Immature natural killer cell (primary cell): ENCODE measurements at regions not wholly inside any gene's neighbourhood (a gene's known extent, or its start where the extent isn't known, plus 50 kb on each side); places are given as distances from the start of the nearest gene placed in this dataset.

Experiments used
- DNase-seq, 3 donors: peaks; one replicate each; pipeline ENCODE4 v3.0.0; 2022; ENCODE audit warnings: mixed read lengths in 1 of 3
- H3K27ac Mint-ChIP-seq, 6 donors: one replicate each; pipeline ENCODE4 v1.8.0; 2020; ENCODE audit warnings: mixed read lengths in 6 of 6, mild to moderate bottlenecking in 5 of 6, inconsistent platforms in 4 of 6, moderate library complexity in 3 of 6
- H3K27me3 Mint-ChIP-seq, 3 donors: one replicate each; pipeline ENCODE4 v1.8.0; 2020 to 2021; ENCODE audit warnings: low read depth in 3 of 3, mild to moderate bottlenecking in 3 of 3, mixed read lengths in 3 of 3, moderate library complexity in 3 of 3, inconsistent platforms in 1 of 3
- H3K36me3 Mint-ChIP-seq, 3 donors: one replicate each; pipeline ENCODE4 v1.8.0; 2020; ENCODE audit warnings: mixed read lengths in 3 of 3, inconsistent platforms in 2 of 3, mild to moderate bottlenecking in 2 of 3
- H3K4me1 Mint-ChIP-seq, 2 donors: one replicate each; pipeline ENCODE4 v1.8.0; 2020; ENCODE audit warnings: inconsistent platforms in 2 of 2, mild to moderate bottlenecking in 2 of 2, mixed read lengths in 2 of 2, moderate library complexity in 1 of 2
- H3K4me3 Mint-ChIP-seq, 5 donors: one replicate each; pipeline ENCODE4 v1.8.0; 2020; ENCODE audit warnings: mild to moderate bottlenecking in 5 of 5, mixed read lengths in 5 of 5, inconsistent platforms in 3 of 5, moderate library complexity in 3 of 5
- H3K9me3 Mint-ChIP-seq, 6 donors: one replicate each; pipeline ENCODE4 v1.8.0; 2020; ENCODE audit warnings: mild to moderate bottlenecking in 6 of 6, mixed read lengths in 6 of 6, inconsistent platforms in 4 of 6, moderate library complexity in 3 of 6

DNA sequence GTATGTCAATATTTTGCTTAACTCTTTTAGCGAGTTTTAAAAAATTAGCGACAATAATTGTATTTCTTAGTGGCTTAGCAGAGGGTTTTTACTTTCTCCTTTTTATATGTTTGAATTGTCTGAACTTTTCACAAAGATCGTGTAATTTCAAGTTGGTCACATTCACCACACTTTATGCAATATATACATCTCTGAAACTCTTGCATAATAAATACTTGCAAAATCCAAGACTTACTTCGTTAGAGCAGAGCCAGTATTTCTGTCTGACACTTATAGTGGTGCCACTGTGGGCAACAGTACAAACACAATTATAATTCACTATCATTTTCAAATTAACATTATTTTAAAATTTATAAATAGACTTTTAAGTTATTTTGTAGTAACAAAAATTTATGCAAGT lies 62.0 kb downstream of the SUCNR1 start:
- H3K27ac Mint-ChIP-seq = no peak overlapping the region
- H3K4me1 Mint-ChIP-seq = no peaks in the 10 kb centered on the region

GRCh38 chr3:151940481-151940880 lies 67.0 kb downstream of the SUCNR1 start:
- no peak for DNase-seq
- no peaks in the 10 kb centered on the region for H3K4me1 Mint-ChIP-seq
- peaks cover 2 to 10% (median 5%) of the 10 kb centered on the region in 3 donors for H3K27me3 Mint-ChIP-seq
- H3K27ac Mint-ChIP-seq = no peak overlapping the region
- no peaks in the 10 kb centered on the region for H3K36me3 Mint-ChIP-seq
- no peaks in the 10 kb centered on the region for H3K9me3 Mint-ChIP-seq
- H3K4me3 Mint-ChIP-seq = no peak overlapping the region

More for the DNA sequence above, 62.0 kb downstream of the SUCNR1 start:
- Mint-ChIP-seq H3K4me3 (no peak overlapping the region), H3K9me3 (no peaks in the 10 kb centered on the region), H3K36me3 (no peaks in the 10 kb centered on the region), H3K27me3 (peaks cover 0 to 3% (median 3%) of the 10 kb centered on the region in 3 donors)
- DNase-seq = no peak

- H3K27ac Mint-ChIP-seq = no peak overlapping the region
- no peaks in the 10 kb centered on the region for H3K4me1 Mint-ChIP-seq
- no peak for DNase-seq
- no peaks in the 10 kb centered on the region for H3K9me3 Mint-ChIP-seq
- peaks cover 8 to 16% (median 12%) of the 10 kb centered on the region in 3 donors for H3K27me3 Mint-ChIP-seq
- no peaks in the 10 kb centered on the region for H3K36me3 Mint-ChIP-seq
- no peak overlapping the region for H3K4me3 Mint-ChIP-seq
Observed at GRCh38 chr3:151943539-151943938, 70.1 kb downstream of the SUCNR1 start.

DNA sequence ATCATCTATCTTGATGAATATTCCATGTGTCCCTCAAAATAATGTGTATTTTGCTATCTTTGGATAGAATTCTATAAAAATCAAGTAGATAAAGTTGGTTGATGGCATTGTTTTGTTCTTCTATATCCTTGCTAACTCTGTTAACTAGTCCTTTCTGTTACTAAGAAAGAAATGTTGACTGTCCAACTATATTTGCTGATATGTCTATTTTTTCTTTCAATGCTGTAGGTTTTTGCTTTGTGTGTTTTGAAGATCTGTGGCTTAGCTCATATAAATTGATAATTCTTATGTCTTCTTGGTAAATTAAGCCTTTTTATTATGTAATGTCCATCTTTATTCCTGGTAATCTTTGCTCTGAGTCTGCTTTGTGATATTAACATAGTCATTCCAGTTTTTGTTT lies 70.9 kb downstream of the SUCNR1 start:
- DNase-seq = no peak
- Mint-ChIP-seq H3K27me3 (peaks cover 8 to 16% (median 9%) of the 10 kb centered on the region in 3 donors), H3K9me3 (no peaks in the 10 kb centered on the region), H3K36me3 (no peaks in the 10 kb centered on the region), H3K27ac (no peak overlapping the region), H3K4me1 (no peaks in the 10 kb centered on the region), H3K4me3 (no peak overlapping the region)

GRCh38 chr3:151946606-151947005 lies 73.2 kb downstream of the SUCNR1 start:
- DNase-seq = no peak
- H3K27me3 Mint-ChIP-seq = peaks cover 9 to 20% (median 11%) of the 10 kb centered on the region in 3 donors
- no peaks in the 10 kb centered on the region for H3K36me3 Mint-ChIP-seq
- no peak overlapping the region for H3K27ac Mint-ChIP-seq
- no peak overlapping the region for H3K4me3 Mint-ChIP-seq
- no peaks in the 10 kb centered on the region for H3K9me3 Mint-ChIP-seq
- H3K4me1 Mint-ChIP-seq = no peaks in the 10 kb centered on the region

GRCh38 chr3:151949706-151950105 lies 76.3 kb downstream of the SUCNR1 start:
- Mint-ChIP-seq H3K4me3 (no peak overlapping the region), H3K36me3 (no peaks in the 10 kb centered on the region), H3K27ac (no peak overlapping the region), H3K4me1 (no peaks in the 10 kb centered on the region), H3K27me3 (peaks cover 9 to 17% (median 11%) of the 10 kb centered on the region in 3 donors), H3K9me3 (no peaks in the 10 kb centered on the region)
- DNase-seq = no peak

GRCh38 chr3:151955356-151955755 lies 81.9 kb downstream of the SUCNR1 start:
- Mint-ChIP-seq H3K27ac (no peak overlapping the region), H3K27me3 (peaks cover 2 to 6% (median 5%) of the 10 kb centered on the region in 3 donors), H3K4me1 (no peaks in the 10 kb centered on the region)

GRCh38 chr3:151960961-151961580 lies 87.6 kb downstream of the SUCNR1 start:
- Mint-ChIP-seq H3K27ac (no peak overlapping the region), H3K4me1 (no peaks in the 10 kb centered on the region), H3K36me3 (no peaks in the 10 kb centered on the region), H3K4me3 (no peak overlapping the region), H3K27me3 (peaks cover 0 to 7% (median 3%) of the 10 kb centered on the region in 3 donors), H3K9me3 (no peaks in the 10 kb centered on the region)
- DNase-seq = no peak

More at GRCh38 chr3:151955356-151955755, 81.9 kb downstream of the SUCNR1 start:
- Mint-ChIP-seq H3K36me3 (no peaks in the 10 kb centered on the region), H3K4me3 (no peak overlapping the region), H3K9me3 (no peaks in the 10 kb centered on the region)
- no peak for DNase-seq

DNA sequence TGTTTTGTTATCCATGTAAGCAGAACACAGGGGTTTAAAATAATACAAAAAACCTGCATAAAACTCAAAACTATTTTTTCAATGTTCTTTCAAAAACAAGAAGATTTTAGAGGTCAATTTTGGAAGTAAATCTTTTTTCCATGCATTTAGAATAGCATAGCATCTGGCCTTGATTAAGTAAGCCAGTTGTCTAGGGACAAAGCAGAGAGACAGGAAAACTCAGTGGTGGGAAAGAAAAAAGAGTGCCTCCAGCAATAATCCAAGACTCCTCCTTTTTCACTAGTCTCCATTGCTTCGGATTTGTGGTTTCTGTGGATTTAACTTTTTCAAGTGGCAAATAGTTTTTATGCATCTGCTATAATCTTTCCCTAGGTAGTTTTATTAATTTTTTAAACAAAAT lies 88.9 kb downstream of the SUCNR1 start:
- no peak overlapping the region for H3K27ac Mint-ChIP-seq
- no peak for DNase-seq
- H3K9me3 Mint-ChIP-seq = no peaks in the 10 kb centered on the region
- H3K4me1 Mint-ChIP-seq = no peaks in the 10 kb centered on the region
- H3K4me3 Mint-ChIP-seq = no peak overlapping the region
- peaks cover 2 to 7% (median 5%) of the 10 kb centered on the region in 3 donors for H3K27me3 Mint-ChIP-seq
- no peaks in the 10 kb centered on the region for H3K36me3 Mint-ChIP-seq

DNA sequence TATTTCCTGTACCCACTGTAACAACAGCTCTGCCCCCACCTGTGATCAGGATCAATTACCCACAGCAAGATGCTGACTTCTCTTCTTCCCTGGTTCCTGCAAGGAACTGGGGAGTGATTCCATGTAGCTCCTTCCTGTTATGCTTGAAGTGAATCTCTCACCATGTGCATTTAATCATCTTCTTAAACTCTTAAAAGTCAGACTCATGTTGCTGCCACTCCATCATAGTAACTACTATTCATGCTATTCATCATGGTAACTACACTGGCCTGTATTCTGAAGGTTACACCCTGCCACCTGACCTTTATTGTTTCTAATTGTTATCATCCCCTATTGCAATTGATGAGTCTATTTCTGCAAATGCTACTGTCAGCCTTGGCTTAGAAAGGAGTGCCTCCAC lies 89.5 kb downstream of the SUCNR1 start:
- Mint-ChIP-seq H3K36me3 (no peaks in the 10 kb centered on the region), H3K27me3 (peaks cover 2 to 12% (median 5%) of the 10 kb centered on the region in 3 donors), H3K4me3 (no peak overlapping the region), H3K27ac (no peak overlapping the region), H3K4me1 (no peaks in the 10 kb centered on the region), H3K9me3 (no peaks in the 10 kb centered on the region)
- DNase-seq = no peak

DNA sequence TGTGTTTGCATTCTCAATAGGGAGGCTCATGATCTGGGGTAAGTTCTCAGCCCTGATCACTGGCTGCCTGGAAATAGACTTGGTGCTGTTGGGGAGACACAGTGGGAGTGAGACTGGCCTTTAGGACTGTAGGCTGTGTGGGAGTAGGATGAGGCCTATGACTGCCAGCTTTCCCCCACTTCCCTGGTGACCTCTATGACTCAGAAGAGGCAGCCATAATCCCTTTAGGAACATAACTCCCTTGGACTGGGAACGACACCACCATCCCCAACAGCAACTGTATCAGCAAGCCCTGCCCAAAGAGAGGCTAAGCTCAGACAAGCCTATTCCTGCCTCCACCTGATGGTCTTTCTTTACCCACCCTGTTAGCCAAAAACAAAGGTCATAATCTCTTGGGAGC lies 91.3 kb downstream of the SUCNR1 start:
- no peaks in the 10 kb centered on the region for H3K4me1 Mint-ChIP-seq
- no peaks in the 10 kb centered on the region for H3K9me3 Mint-ChIP-seq
- H3K4me3 Mint-ChIP-seq = no peak overlapping the region

DNA sequence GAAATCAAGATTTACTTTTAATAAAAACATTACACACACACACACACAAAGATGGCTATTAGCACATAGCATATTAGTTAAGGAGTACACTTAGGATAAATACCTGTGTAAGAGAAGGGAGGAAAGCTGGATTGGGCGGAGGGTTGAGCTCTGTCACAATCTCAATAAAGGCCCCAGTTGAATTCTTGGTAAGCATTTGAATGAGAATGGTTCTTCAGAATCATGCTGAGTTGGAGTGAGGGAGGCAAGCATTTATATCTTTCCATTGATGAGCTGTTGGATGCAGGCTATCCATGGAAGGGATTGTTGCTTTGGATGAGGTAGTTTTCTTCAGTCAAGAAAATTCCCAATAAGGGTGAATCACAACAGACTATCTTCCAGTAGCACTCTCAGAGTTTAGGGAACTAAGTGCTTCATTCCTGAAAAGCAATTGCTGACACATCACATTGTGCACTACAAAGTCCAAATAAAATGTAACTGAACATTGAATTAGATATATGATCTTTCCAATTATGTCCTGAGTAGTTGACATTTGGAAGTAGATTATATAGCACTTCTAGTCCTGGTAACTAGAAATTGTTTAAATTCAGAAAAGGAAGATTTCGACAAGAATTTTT lies 95.7 kb downstream of the SUCNR1 start:
- Mint-ChIP-seq H3K4me1 (no peaks in the 10 kb centered on the region), H3K36me3 (no peaks in the 10 kb centered on the region), H3K27ac (no peak overlapping the region), H3K9me3 (no peaks in the 10 kb centered on the region), H3K27me3 (peaks cover 3 to 11% (median 5%) of the 10 kb centered on the region in 3 donors), H3K4me3 (no peak overlapping the region)
- no peak for DNase-seq

More for the DNA sequence above, 91.3 kb downstream of the SUCNR1 start:
- Mint-ChIP-seq H3K27me3 (peaks cover 2 to 15% (median 5%) of the 10 kb centered on the region in 3 donors), H3K27ac (no peak overlapping the region), H3K36me3 (no peaks in the 10 kb centered on the region)
- DNase-seq = no peak

- H3K4me3 Mint-ChIP-seq = no peak overlapping the region
- no peak overlapping the region for H3K27ac Mint-ChIP-seq
- peaks cover 3 to 9% (median 4%) of the 10 kb centered on the region in 3 donors for H3K27me3 Mint-ChIP-seq
- no peaks in the 10 kb centered on the region for H3K4me1 Mint-ChIP-seq
- DNase-seq = no peak
- no peaks in the 10 kb centered on the region for H3K9me3 Mint-ChIP-seq
- no peaks in the 10 kb centered on the region for H3K36me3 Mint-ChIP-seq
Observed at GRCh38 chr3:151971814-151972579, 98.6 kb downstream of the SUCNR1 start.

DNA sequence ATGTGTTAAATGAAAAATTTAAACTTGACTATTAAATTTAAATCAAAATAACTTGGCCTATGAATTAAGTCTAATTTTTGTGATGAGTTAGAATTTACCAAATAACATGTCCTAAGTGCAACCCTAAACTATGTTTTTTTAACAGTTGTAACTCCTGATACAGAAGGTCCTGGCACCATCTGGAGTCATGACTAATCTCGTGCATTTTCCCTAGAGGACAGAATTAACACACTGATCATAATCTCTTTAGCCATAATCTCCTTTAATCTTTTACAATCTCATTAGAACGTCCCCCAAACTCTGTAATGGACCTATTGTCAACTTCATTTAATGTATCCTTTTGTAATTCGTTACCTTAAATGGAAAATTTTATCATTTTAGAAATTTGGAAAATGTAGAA lies 100.6 kb downstream of the SUCNR1 start:
- H3K4me3 Mint-ChIP-seq = no peak overlapping the region
- no peaks in the 10 kb centered on the region for H3K9me3 Mint-ChIP-seq
- H3K27me3 Mint-ChIP-seq = peaks cover 1 to 5% (median 4%) of the 10 kb centered on the region in 3 donors
- DNase-seq = no peak
- peaks cover 0 to 3% (median 0%) of the 10 kb centered on the region in 3 donors for H3K36me3 Mint-ChIP-seq
- H3K4me1 Mint-ChIP-seq = no peaks in the 10 kb centered on the region
- no peak overlapping the region for H3K27ac Mint-ChIP-seq
